ENCODE measurements at regions not wholly inside any gene's neighbourhood (a gene's known extent, or its start where the extent isn't known, plus 50 kb on each side); places are given as distances from the start of the nearest gene placed in this dataset.

GRCh38 chr5:85268194-85268593, 883.5 kb upstream of the EDIL3 start:
- ATAC-seq: no peak
- no peak for FAIRE-seq
- Histone ChIP-seq H3K4me3 (no peak overlapping the region), H3K27me3 (ENCODE audit: control insufficient read depth in 2 of 2, insufficient read depth in 2 of 2, low read length in 2 of 2) (no peaks in the 10 kb centered on the region), H2AFZ (ENCODE audit: low read depth, low read length) (no peak overlapping the region), H3K9me3 (replicated peaks; ENCODE audit: control insufficient read depth, insufficient read depth, low read depth, low read length) (no peaks in the 10 kb centered on the region), H3K9me1 (ENCODE audit: control insufficient read depth, insufficient read depth, low read length) (no peaks in the 10 kb centered on the region), H3K36me3 (ENCODE audit: control insufficient read depth, insufficient read depth, low read length) (no peaks in the 10 kb centered on the region), H3K79me2 (ENCODE audit: control insufficient read depth, insufficient read depth, low read length) (no peaks in the 10 kb centered on the region), H3K4me1 (replicated peaks in 1 of 2; ENCODE audit: control insufficient read depth in 2 of 2, insufficient read depth in 2 of 2, low read length in 2 of 2) (no peaks in the 10 kb centered on the region), H4K20me1 (replicated peaks; ENCODE audit: control insufficient read depth, insufficient read depth, low read length) (no peaks in the 10 kb centered on the region), H3K9ac (ENCODE audit: insufficient read depth in 1 of 2, low read depth in 2 of 2, low read length in 2 of 2) (no peak overlapping the region), H3K4me2 (ENCODE audit: insufficient read depth, low read length) (no peak overlapping the region), H3K27ac (ENCODE audit: extremely low read depth, low read depth, low read length) (no peak overlapping the region)
- BruUV-seq (replicated peaks): no TSS peak
- POLR2A ChIA-PET: no interaction called here
- CTCF ChIA-PET (ENCODE audit: low intra/inter-chr PET ratio): no interaction called here
- in situ Hi-C loops (cut with MboI) (no loop called here), intact Hi-C loops (cut with micrococcal nuclease) (no loop called here)
- 0% methylated on average over 2 of the region's 2 CpGs for WGBS (ENCODE audit: insufficient coverage, low coverage, missing lambda C conversion rate)
- TF ChIP-seq HNRNPH1 (optimal IDR thresholded peaks at IDR 0.05; ENCODE audit: low read depth, low read length) (no peak), CHD4 (IDR thresholded peaks at IDR 0.05; ENCODE audit: insufficient read depth, insufficient replicate concordance, low read depth, low read length, poor library complexity, severe bottlenecking) (no peak), NFYB (IDR thresholded peaks at IDR 0.05; ENCODE audit: extremely low read depth, insufficient read length) (no peak), FOSL1 (tag; conservative IDR thresholded peaks at IDR 0.05) (no peak), ZBTB26 (CRISPR knock-in tag; IDR thresholded peaks at IDR 0.05) (no peak), CHD2 (IDR thresholded peaks at IDR 0.05; ENCODE audit: low read depth, low read length) (no peak), HIVEP1 (CRISPR knock-in tag; IDR thresholded peaks at IDR 0.05) (no peak), BRCA1 (IDR thresholded peaks at IDR 0.05) (no peak), BRCA1 (CRISPR knock-in tag; IDR thresholded peaks at IDR 0.05) (no peak), TCFL5 (CRISPR knock-in tag; conservative IDR thresholded peaks at IDR 0.05) (no peak), ARID4B (CRISPR knock-in tag; IDR thresholded peaks at IDR 0.05) (no peak), ZNF584 (CRISPR knock-in tag; IDR thresholded peaks at IDR 0.05; ENCODE audit: low read depth) (no peak)
- no peak for DNase-seq (ENCODE audit: extremely low read depth in 1 of 4, low spot score in 3 of 4)
